ENCODE measurements at regions not wholly inside any gene's neighbourhood (a gene's known extent, or its start where the extent isn't known, plus 50 kb on each side); places are given as distances from the start of the nearest gene placed in this dataset.
"Not testable (repeated sequence)": the region's sequence is repeated elsewhere in the genome, so short reads cannot be mapped to it uniquely, and the experiment has no call there.

DNA sequence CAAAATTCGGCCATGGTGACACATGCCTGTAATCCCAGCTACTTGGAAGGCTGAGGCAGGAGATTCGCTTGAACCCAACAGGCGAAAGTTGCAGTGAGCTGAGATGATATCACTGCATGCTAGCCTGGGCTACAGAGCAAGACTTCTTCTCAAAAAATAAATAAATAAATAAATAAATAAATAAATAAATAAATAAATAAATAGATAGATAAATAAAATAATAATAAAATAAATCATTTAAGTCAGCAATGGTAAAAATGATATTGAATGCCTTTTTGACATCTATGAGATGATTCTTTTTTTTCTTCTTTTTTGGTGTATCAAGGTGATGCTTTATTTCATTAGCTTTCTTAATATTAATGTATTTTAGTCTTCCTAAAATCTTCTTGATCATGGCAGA is 221.7 kb upstream of the RXFP2 start:
- DNase-seq (ENCODE audit: low read depth in 2 of 2), result no peak

- no peak for DNase-seq (ENCODE audit: low read depth in 2 of 2)
These were observed 220.7 kb upstream of the RXFP2 start for GRCh38 chr13:31518645-31519044.

DNA sequence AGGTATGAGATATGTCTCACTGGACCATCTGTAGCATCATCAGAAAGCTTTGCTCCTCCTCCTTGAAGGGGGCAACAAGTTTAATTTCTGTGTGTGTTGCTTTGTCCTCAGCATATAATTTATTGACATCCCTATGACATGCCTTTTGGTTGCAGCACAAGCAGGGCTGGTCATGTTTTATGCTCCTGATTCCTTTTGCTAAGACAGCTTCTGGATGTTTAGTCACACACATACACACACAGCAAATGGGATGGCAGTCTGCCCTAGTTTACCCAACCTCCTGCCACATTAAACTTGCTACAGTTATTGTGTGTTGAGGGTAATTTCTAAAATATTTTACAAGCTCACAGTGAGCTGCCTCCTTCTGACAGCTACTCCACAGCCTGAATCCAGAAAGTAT is 217.9 kb upstream of the RXFP2 start:
- no peak for DNase-seq (ENCODE audit: low read depth in 2 of 2)

GRCh38 chr13:31522396-31522795 is 216.9 kb upstream of the RXFP2 start:
- DNase-seq (ENCODE audit: low read depth in 2 of 2), result no peak

DNA sequence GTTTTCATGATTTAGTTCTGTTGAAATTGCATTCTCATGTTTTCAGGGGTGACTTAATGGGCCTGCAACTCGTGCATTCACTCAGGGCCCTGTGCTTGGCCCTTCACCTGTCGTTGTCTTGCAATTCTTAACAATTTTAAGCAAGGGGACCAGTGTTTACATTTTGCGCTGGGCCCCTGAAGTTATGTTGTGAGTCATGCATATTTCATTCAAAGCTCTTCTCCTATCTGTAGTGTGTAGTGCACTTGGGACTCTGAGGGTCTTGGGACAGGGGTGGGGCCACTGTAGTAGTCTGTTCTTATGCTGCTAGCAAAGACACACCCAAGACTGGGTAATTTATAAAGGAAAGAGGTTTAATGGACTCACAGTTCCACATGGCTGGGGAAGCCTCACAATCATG is 211.2 kb upstream of the RXFP2 start:
- DNase-seq (ENCODE audit: low read depth in 2 of 2), result no peak

DNA sequence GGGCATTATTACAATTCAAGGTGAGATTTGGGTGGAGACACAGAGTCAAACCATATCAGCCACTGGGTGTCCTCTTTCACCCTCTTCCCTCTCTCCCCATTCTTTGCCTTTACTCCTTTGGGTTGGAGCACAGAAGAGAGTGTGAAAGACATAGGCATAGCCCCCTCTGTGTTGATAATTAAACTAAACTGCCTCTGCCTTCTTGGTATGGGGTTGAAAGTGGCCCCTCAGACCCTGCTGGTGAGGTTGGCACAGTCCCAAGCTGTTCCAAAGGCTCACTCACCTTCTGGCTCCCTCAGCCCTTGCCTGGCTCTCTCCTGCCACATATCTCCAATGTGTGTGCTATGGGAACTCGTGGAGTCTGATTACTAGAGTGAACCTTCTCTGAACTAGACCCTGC is 210.6 kb upstream of the RXFP2 start:
- DNase-seq (ENCODE audit: low read depth in 2 of 2), result no peak

GRCh38 chr13:31530922-31531321 is 208.4 kb upstream of the RXFP2 start:
- no peak for DNase-seq (ENCODE audit: low read depth in 2 of 2)

DNA sequence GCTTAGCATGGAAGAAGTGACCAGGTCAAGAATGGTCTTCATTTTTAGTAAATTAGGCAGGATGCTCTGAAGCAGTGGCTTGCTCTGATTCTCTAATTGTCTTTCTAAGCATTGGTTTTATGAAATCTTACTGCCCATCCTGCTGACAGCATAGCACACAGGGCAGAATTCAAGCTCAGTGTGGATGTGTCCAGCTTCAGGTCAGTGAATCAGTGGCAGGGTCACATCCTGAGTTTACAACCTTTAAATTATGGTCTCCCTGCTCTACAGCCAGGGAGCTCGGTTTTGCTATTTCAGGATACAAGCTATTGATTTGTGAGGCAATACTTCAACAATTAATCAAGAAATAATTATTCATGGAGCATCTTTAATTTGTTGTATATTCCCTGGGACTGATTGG is 202.3 kb upstream of the RXFP2 start:
- DNase-seq (ENCODE audit: low read depth in 2 of 2), result no peak

- no peak for DNase-seq (ENCODE audit: low read depth in 2 of 2)
These were observed 201.0 kb upstream of the RXFP2 start for GRCh38 chr13:31538067-31539042.

- DNase-seq (ENCODE audit: low read depth in 2 of 2), result no peak
These were observed 199.0 kb upstream of the RXFP2 start for GRCh38 chr13:31540281-31540680.

DNA sequence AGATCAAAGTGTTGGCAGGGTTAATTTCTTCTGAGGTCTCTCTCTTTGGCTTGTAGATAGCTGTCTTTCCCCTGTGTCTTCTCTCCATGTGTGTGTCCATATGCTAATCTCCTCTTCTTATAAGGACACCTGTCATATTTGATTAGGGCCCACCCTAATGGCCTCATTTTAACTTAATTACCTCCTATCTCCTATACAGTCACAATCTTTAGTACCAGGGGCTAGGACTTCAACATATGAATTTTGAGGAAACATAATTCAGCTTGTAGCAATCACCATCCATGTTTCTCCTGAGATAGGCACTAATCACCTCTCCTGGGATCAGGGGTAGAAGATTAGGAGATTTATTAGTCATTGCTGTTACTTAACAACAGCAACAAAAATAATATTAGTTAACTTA is 196.1 kb upstream of the RXFP2 start:
- no peak for DNase-seq (ENCODE audit: low read depth in 2 of 2)

DNA sequence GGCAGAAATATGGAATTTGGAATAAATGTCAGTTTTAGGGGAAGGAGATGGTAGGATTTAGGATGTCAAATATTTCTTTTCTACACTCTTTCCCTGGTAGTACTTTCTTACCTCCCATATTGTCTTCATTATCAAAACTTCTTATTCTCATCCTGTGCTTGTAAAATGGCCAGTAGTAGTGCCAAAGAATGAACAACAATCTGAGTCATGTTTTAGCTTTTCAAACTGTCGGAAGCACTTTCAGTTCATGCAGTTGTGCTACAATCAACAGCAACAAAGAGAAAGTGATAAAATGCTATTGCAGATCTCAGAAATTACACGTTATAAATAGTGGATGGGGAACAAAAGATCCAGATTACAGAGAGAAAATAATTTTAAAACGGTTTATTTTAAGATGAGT is 193.7 kb upstream of the RXFP2 start:
- no peak for DNase-seq (ENCODE audit: low read depth in 2 of 2)

GRCh38 chr13:31556376-31556775 is 182.9 kb upstream of the RXFP2 start:
- no peak for DNase-seq (ENCODE audit: low read depth in 2 of 2)

DNA sequence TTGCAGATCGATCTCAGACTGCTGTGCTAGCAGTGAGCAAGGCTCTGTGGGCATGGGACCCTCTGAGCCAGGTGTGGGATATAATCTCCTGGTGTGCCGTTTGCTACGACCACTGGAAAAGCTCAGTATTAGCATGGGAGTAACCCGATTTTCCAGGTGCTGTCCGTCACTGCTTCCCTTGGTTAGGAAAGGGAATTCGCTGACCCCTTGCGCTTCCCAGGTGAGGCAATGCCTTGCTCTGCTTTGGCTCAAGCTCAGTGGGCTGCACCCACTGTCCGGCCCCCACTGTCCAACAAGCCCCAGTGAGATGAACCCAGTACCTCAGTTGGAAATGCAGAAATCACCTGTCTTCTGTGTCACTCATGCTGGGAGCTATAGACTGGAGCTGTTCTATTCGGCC is 155.1 kb upstream of the RXFP2 start:
- DNase-seq (ENCODE audit: low read depth in 2 of 2), result not testable (repeated sequence)

DNA sequence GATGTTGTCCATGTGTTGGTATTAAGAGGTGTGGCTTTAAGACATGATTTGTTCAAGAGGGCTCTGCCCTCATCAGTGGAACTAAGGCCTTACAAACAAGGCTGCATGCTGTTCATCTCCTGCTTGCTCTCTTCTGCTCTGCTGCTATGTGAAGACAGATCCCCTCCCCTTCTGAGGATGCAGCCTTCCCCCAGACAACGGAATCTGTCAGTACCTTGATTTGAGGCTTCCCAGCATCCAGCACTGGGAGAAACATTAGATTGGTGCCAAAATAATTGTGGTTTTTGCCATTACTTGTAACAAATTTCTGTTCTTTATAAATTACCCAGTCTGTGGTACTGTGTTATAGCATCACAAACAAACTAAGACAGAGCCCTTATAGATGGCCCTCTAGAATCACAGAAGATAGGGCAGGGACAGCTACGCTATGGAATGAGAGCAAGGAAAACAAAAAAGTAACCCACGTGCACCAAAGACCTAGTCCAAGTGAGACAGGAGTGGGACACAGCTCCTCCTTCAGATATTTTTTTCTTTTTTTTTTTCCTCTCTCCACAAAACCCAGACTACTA is 151.5 kb upstream of the RXFP2 start:
- DNase-seq (ENCODE audit: low read depth in 2 of 2), result no peak

GRCh38 chr13:31588316-31588715 is 151.0 kb upstream of the RXFP2 start:
- DNase-seq (ENCODE audit: low read depth in 2 of 2), result no peak

DNA sequence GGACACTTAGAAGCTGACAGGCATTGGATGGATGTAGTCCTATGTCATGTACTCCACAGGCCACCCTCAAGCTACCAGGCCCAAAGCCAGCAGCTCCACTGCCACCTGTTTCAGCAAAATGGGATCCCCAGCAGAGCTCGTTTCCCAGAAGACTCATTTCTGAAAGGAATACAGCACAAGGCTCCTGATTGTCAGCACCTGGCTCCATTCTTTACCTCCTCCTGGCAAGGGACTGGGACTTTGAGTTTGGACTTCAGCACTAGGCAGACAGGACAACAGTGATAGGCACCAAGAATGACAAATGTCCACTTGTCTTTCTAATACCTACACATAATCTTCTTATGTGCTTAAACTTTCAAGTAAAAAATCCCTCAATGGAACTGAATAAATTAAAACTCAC is 150.4 kb upstream of the RXFP2 start:
- DNase-seq (ENCODE audit: low read depth in 2 of 2), result no peak

DNA sequence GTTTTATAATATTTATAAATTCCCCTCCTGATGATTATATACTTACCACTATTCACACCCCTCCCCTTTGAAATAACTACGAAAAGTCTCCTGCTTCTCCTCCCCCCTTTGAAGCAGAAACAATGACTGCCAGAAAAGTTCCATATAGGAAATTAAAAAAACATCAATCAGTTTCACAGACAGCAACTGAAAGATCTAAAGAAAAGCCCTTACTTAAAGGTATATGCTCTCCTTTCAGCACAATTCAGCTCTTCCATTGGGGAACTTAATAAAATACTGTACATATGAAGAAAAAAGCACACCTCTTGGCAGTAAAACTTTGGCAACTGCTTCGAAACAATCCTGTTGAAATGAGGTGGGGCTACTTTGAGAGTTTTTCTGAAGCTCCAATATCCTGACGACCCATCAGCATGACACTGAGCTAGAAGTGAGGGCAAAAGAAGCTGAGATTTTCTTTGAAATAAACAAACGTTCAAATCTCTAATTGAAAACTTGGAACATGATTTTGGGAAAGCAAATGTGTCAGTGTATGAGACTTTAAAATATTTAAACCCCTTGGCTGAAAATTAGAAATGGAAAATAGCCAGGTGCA is 147.6 kb upstream of the RXFP2 start:
- no peak for DNase-seq (ENCODE audit: low read depth in 2 of 2)

DNA sequence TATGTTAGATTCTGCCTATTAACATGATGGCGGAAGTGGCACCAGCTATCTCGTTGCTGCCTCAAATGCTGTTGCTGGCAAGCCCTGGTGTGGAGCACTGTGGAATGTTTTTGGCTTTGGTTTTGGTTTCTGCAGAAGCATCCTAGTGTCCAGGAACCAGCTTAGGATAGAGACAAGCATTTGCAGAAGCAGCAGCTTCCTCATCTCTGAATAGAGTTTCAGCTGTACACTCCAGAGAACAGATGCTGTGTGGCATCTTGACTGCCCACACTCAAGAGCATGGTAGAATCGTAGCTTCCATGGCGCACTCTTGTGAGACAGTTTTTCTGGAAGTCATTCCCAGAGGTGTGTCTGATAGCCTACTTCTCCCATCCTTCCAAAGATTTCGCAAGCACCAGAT is 145.3 kb upstream of the RXFP2 start:
- DNase-seq (ENCODE audit: low read depth in 2 of 2), result no peak

DNA sequence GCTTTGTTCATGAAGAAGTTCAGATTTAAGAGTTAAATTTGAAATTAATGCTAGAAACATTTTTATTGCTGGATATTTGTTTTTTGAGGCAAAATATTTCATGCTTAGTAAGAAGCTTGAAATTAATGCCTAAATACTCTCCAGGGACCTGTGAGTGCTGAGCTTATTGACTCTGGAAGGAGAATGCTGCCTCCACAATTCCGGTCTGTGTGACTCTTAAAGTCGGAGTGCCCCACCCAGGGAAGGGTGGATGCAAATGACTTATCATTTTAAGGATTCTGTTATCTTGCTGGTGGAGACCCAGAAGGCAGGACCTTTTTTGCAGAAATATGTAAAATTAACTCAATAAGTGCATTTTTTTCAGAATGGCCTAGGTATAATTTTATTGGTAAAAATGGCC is 143.8 kb upstream of the RXFP2 start:
- no peak for DNase-seq (ENCODE audit: low read depth in 2 of 2)

GRCh38 chr13:31598990-31599389 is 140.3 kb upstream of the RXFP2 start:
- no peak for DNase-seq (ENCODE audit: low read depth in 2 of 2)

GRCh38 chr13:31605076-31605860 is 134.1 kb upstream of the RXFP2 start:
- no peak for DNase-seq (ENCODE audit: low read depth in 2 of 2)

Data from activated CD8-positive, alpha-beta memory T cell treated with anti-CD3 and anti-CD28 coated beads for 4 hours (primary cell).